HEK293T (cell line): ENCODE measurements at regions not wholly inside any gene's neighbourhood (a gene's known extent, or its start where the extent isn't known, plus 50 kb on each side); places are given as distances from the start of the nearest gene placed in this dataset.

Experiments used
- BHLHE40 ChIP-seq: fragments of 450-650 bp; IDR thresholded peaks from 2 replicates; pipeline ENCODE4 v1.6.1; 2016; ENCODE audit warnings: mild to moderate bottlenecking, moderate library complexity, borderline replicate concordance
- FOXM1 ChIP-seq: fragments of 450-650 bp; IDR thresholded peaks from 2 replicates; pipeline ENCODE4 v1.6.1; 2017; ENCODE audit warnings: mild to moderate bottlenecking, borderline replicate concordance
- NFRKB ChIP-seq: fragments of 450-650 bp; IDR thresholded peaks from 2 replicates; pipeline ENCODE4 v1.6.1; 2016; ENCODE audit warnings: mild to moderate bottlenecking, moderate library complexity
- SP1 ChIP-seq: fragments of 450-650 bp; IDR thresholded peaks from 2 replicates; pipeline ENCODE4 v1.6.1; 2017
- SUZ12 ChIP-seq: fragments of 450-650 bp; IDR thresholded peaks from 2 replicates; pipeline ENCODE4 v1.6.1; 2016; ENCODE audit warnings: mild to moderate bottlenecking
- TARDBP ChIP-seq: fragments of 450-650 bp; IDR thresholded peaks from 2 replicates; pipeline ENCODE4 v1.6.1; 2016

DNA sequence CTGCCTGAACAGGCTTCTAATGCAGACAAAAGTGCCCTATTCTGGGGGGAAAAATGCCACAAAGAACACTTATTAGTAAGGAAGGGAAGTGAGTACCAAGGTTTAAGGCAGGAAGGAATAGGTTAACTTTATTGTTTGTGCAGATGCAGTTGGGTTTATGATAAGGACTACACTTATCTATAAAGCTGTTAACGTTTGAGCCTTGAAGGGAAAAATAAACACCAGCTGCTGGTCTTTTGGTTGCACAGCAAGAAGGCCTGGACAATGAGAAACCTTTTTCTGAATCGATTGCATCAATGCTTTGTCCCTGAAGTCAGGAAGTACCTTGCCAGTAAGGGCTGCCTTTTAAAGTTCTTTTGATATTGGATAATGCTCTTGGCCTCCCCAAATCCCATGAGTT lies 407.8 kb downstream of the ATP23 start:
- TF ChIP-seq BHLHE40 (no peak), SP1 (no peak), FOXM1 (no peak), SUZ12 (no peak), TARDBP (no peak), NFRKB (no peak)
